HS-27A (cell line): ENCODE measurements at regions not wholly inside any gene's neighbourhood (a gene's known extent, or its start where the extent isn't known, plus 50 kb on each side); places are given as distances from the start of the nearest gene placed in this dataset.

Experiments
- DNase-seq: peaks from one replicate; pipeline ENCODE4 v3.0.0-alpha.2; 2012; ENCODE audit warnings: low read depth, missing footprints

DNA sequence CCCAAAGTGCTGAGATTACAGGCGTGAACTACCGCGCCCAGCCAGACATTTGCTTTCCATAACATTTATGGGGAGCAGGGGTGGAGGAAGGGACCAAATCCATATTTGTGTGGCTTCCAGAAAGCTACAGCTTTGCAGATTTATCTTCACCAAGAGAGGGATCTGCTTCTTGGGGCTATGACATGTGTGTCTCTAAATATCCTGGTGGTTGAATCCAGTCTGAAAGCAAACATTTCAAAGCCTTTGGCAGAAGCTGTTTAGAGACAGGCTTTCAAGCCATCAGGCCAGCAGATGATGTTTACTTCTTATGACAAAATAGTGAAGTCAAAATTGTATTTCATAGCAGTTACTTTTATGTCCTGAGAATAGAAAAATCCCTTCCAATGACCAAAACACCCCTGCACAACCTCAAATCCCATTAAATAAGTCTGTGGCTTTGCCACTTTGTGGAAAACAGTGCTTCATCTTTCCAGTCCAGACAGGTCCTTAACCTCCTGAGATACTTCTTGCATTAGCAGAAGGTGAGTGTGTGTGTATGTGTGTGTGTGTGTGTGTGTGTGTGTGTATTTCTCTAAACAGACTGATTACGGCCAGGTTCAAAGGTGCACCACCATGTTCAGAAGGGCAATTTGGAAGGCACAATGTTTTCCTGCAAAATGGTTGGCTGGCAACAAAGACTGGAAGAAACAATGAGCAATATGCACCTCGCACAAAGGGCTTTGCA is 191.4 kb upstream of the LRIG1 start:
- no peak for DNase-seq

DNA sequence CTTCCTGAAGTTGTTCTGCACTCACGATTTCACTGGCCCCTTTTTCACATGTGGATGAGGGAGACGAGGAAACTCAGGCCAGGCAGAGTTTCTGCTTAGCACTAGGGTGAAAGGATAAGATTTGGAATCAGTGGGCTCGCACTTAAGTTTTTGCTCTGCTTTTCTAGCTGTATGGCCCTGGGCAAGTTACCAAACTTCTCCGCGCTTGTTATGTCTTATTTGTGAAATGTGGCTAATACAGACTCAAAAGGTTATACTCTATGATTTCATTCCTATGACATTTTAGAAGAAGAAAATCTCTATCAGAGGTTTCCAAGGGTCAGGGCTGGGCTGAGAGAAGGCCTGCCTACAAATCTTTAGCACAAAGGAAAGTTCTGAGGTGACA is 191.9 kb upstream of the LRIG1 start:
- DNase-seq: no peak

DNA sequence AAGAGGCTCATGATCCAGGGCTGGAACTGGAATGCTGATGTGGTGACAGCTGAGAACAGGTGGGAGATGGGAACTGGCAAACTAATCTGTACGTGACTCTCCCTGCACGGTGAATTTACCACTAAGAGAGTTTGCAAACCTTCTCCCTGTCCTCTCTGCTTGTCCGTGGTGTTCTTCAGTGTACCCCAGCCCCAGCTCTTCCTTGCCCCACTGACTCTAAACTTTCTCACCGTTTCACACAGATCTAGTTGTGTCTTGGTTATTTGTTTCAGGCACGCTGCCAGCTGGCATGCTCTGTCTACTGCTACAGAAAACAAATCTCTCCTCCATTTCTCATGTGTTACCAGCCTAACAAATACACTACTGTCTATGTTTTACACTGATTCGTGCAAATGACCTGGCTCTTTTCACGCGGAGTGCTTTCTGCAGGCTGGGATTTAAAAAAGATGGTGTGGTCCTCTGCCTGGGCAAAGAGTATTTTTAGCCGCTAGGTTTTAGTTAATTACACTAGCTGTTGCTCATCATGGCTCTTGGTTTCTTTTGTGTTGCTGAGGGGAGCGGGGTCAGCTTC is 192.7 kb upstream of the LRIG1 start:
- DNase-seq: no peak

DNA sequence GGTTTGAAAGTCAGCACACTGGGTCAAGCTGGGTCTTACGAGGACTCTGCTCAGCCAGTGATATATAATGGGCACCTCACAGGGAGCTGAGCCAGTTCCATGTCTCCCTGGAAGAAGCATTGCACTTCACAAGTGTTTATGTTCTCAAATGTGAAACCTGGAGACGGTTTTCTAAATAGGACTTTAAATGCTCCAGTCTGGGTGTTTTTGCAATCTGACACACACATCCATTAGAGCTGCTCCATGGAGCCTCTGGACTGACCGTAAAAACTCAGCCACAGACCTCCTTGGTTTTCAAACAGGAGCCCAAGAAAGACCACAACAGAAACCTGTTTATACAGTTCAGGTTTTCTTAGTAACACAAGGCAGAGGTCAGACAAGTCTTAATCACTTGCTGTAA is 201.3 kb upstream of the LRIG1 start:
- DNase-seq: no peak

DNA sequence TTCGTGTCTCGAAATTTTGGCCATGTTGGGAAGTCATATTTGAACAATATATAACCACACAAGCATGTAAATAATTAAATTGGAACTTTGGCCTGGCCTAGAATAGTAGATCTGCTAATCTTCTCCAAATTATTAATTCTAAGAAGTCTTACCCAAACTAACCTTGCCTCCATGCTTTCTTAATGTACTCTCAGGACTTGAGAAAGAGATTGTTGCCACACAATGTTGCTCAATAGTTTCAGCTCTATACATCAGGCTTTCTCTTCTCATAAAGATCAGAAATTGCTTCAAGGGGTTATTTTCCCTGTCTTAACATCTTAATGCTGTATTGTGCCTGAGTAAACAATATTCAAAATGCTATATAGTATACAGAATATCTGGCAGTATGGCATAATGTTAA is 202.7 kb upstream of the LRIG1 start:
- no peak for DNase-seq

DNA sequence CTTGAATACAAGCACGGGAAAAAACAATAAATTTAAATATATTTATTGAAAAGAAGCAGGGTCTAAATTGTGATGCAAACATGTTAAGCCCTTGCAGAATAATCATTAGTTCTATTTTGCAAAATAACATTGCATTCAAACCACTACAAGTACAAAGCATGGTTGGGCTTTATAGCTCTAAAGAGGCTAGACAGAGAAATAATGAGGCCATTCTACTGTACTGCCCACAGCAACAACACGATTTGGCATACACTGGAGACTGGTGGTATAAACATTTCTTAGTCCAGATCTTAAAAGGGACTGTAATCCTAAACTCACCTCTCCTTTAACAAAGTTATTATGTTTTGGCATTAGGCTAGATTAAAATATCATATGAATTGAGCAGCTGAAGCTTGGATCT is 204.3 kb upstream of the LRIG1 start:
- DNase-seq: no peak

DNA sequence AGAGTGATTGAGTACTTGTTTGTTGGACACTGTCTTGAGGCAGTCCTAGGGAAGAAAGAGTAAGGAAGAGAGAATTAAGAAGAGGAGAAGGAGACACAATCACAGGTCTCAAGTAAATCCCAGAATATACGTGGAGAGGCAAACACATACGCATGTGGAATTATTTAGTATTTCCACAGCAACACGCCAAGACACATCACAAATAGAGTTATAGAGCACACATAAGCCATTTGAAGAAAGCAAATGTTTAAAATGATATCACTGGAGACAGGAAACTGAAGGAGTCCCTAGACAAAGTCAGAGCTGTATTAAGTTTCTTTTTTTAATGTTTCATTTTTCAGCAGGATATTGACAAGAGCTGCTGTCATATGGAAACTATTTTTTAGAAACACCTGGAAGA is 206.1 kb upstream of the LRIG1 start:
- DNase-seq: no peak

DNA sequence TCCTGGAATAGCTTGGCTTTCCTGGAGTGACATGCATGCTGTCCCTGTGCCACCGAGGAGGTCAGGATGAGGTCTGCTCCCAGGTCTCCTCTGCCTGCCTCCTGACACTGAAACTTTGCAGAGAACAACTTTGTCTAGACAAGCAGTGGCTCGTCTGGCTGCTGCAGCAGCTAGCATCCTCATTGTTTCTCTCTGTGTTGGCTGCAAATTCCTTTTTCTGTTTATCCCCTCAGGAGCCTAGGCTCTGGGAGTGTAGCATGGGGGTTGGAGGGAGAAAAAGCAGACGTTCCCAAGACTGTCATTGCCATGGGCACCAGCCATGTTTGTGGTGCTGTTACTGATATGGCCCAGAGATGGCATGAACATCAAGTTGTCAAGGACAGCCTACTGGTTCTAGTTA is 208.7 kb upstream of the LRIG1 start:
- no peak for DNase-seq

DNA sequence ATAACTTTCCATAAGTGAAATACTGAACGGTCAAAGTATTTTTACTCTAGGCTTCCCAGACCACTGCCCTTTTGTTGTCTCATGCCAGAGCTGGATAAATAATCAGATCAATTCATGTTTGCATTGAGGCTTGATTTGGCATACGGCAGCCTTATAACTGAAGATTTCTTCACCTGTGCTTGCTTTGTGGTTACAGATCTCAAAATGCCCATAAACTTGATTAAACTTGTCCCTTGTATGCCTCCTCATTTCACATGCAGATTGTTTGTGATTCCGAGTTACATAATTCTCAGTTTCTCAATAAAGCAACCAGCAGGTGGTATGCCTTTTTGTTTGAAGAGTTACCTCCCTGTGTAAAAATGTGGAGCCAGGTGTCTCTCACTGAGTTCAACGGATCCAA is 211.4 kb upstream of the LRIG1 start:
- no peak for DNase-seq

DNA sequence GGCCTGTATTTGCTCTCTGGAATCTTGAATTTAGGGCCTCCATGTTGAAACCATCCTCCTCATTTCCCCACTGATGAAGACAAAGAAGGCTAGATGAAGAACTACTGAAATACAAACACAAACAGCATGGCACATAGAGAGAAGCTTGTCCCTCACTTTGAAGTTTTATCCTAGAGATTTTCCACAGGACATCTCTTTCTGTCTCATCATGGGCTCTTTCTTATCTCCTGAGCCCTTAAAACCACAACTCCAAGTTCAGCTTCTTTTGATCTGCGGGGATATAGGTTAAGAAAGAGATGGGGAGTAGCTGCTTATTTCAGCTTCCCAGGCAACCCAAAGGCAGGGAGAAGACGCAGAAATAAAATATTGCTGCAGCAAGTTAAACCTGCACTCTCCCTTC is 213.1 kb upstream of the LRIG1 start:
- no peak for DNase-seq

DNA sequence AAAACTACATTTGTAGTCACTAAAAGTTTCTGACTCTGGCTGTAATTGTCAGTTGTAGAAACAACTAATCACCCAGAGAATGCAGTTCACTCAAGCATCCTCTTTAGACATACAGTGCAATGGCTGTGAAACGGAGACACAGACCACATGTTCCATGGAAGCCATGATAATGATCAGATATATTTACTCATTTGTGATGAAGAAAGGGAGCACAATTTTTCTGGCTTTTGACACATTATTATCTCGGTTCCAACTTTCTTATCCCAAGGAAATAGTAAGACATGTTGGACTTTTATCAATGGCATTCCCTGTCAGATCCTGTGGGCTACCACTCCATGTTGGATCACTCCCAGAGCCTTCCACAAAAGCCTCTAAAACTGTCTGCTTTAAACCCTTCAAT is 215.0 kb upstream of the LRIG1 start:
- no peak for DNase-seq

DNA sequence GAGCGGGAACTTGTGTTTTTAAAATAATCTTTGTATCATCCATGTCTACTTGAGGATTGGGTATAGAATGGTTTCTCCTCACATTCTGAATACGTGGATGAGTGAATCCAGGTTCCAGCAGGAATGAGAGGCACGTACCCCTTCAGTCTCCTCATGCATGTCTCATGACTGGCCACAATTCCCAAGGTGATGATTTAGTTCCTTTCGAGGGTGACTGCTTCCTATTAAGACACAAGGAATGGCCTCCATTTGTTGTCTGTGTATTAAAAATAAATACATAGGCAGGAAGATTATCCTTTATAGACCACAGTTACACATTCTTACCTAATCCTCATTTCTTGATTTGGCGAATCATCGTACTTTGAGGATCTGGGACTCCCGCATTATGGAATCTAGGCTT is 217.0 kb upstream of the LRIG1 start:
- no peak for DNase-seq

DNA sequence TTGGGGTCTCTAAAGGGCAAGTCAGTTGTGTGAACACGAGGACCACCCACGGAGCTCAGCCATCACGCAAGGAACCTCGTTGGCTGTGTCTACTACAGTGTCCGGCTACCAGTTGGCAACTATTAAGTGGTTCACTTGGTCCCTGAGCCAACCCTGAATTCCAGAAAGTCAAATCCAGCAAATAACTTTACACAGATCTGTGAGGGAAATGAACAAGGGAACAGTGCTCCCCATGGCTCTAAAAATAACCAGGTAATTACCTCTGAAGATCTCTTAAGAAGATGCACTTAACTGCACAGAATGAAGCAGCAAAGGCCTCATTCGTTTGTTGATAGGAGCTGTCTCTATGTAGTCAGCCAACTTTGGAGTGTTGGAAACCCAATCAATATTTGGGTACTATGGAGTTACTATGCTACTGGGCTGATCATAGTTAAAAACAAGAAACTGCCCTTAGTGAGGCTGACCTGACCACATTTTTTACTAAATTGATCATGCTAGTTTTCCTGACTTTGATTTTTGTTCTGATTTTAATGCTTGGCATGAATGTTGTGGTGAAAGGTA is 219.1 kb upstream of the LRIG1 start:
- DNase-seq: no peak

DNA sequence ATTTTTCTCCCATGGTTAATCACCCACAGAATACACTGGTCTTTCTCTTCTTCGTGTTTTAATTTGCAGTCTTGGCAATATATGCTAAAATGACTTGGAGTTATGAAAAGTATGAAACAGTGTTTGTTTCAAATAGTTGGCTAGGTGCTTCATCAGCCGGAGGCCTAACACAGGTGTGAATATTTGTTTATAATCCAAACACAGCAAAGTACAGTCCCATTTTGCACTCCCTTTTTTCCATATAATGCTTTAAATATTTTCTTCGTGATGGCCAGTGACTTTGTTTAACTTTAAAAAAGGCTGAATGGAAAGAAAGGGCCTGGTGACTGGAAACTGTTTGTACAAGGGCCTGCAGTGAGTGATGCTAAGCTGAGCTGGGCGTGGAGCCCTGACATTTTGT is 219.7 kb upstream of the LRIG1 start:
- DNase-seq: no peak

DNA sequence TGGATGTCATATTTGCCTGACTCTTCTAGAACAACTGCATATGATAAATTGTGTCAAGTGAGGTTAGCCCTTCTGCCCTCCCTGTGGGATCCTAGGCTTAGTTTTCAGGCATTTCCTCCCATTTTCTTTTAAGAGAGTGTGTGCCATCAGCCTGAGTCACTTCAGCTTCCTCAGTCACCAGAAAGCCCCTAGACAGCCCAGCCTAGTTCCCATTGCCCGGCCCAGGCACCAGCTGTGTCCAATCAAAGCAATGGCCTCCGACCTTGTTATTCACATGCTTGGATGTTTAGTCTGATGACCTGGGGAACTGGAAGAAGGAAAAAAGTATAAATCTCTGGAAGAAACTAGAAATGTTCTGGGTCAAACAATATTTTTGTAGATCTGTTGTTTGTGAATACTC is 221.9 kb upstream of the LRIG1 start:
- DNase-seq: peak; percentile 62

DNA sequence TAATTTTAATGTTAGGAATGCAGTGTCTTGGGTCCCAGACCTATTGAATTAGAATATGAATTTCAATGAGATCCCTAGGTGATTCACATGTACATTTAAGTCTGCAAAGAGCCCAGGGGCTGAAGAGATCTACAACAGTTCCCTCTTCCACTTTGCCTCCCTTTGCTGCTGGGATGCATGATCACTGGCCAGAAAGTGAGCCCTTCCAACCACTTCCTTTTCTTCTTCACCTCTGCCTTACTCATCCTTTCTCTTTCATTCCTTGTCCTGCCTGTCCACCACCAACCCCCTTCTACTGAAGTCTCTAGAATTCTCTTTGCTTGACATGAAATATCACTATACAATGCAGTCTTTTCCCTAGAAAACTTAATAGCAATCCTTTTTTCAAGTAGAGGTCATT is 222.4 kb upstream of the LRIG1 start:
- DNase-seq: no peak

DNA sequence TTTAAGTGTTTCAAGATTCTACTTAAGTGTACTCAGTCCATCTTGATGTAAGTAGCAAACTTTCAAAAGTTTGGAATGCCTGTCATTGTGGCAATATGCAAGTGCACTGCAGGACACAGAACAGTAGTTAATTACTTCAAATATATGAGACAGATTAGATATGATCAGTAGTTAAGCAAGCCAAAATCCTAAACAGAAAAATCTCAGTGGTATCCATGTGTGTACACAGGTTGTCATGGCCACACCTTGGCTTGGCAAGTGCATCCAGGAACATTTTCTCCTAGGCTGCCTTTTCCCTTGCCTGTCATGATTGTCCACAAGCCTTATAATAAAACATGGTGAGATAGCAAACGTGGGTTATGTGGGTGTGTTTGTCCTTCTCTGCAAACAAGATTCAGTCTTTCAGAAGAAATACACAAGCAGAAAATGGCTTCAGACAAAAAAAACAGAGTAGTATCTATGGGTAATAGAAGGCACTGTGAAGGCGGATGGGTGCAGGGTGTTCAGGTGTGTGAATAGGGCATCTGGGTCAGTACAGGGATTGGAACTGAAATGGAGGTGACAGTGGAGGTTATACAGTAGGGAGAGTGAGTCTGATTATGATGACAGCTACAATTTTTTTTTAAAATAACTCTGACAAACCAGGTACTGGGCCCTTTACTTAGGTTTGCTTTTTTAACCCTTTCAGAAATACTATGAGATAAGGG is 229.0 kb upstream of the LRIG1 start:
- DNase-seq: no peak

DNA sequence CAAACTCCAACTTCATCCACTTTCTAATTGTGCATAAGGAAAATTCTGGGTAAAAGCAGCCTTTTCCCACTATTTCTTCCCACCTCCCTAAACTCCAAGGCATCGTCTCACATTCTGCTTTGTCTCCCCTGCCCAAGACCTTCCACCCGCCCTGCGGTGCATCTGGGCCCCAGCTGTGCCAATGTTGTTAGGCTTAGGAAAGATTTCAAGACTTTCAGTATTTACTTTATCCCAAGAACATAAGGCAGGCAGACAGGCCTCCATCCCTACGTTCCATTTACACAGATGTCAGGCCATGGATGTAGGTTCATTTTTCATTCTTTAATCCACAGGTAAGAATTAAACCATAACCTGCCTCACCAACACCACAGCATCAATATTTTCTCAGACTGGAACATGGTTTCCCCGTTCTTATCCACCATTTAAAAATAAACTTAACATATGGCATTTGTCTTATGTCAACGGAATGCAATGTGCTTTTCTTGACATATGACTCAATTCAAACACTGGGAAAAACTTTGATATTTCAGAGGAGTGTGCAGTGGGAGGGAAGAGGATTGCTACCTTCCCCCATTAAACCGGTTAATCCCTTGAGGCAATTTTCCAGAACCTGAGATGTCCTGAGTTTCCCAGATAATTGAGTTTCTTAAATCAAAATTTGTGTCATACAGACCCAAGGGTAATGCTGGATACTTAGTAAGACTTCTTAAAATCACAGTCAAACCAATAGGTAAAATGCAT is 238.0 kb upstream of the LRIG1 start:
- DNase-seq: no peak

DNA sequence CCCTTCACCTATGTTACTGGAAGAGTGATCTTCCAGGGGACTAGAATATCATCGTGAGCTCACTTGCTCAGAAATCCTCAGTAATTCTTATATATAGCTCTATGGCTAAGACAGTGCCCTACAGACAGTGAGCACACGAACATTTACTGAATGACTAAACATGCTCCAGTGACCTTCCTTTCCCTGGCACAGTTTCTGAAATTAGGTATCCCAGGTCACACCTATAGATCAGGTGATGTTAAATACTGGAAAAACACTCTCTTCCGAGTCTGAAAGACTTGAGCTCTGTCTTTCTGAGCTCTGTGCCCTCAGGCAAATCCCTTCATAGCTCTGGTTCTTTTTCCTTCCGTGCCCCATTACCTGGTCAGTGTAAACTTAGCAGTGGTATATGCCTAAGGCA is 239.4 kb upstream of the LRIG1 start:
- DNase-seq: no peak

DNA sequence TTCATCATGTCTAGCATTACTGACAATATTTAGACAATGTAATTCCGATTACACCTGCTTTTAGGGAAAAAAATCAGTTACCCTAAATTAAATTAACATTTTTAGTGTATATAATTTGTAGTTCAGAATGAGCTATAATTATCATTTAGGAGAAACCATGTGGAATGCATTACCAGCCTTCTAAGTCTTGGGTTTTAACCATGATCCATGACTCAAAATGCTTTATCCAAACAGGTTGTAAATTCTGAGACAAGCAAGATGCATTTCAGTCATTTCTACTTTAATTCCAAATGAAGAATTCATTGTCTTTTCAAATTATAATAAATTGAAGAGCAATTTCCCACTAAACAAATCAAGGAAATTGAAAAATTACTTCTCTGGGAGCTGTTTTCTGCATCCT is 243.7 kb upstream of the LRIG1 start:
- no peak for DNase-seq

DNA sequence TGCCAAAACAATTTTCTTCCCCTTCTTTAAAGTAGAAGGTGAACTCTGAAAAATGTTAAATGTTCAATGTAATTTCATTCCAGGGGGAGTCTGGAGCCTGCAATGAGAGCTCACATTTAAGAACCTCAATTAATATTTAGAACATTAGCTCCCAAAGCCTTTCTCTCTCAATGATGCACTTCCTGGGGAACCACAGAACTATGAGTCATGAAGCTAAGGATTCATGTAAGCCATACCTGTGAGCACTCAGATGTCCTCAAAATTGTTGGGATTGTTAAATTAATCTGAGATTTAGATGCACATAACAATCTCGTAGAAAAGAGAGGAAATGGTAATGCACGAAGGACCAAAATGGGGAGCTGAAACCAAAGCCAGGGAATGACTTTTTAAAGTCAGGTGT is 244.2 kb upstream of the LRIG1 start:
- DNase-seq: no peak

DNA sequence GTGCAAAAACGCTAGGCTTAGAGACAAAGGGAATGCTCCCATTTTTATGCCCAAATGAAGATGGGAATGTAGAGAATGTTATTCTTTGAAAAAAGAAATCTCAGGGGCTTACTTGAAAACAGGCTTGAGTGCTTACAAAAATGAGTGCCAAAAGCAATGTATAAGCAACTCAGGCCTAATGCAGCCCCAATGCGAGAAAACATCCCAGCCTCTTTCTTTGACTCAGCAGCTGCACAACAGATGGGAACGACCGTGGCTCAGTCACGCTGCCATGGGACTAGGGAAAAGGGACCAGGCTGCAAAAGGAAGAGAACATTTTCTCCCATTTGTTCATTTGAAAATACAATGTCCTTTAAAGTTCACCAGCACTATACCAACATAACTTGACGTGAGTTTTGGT is 246.4 kb upstream of the LRIG1 start:
- DNase-seq: no peak

DNA sequence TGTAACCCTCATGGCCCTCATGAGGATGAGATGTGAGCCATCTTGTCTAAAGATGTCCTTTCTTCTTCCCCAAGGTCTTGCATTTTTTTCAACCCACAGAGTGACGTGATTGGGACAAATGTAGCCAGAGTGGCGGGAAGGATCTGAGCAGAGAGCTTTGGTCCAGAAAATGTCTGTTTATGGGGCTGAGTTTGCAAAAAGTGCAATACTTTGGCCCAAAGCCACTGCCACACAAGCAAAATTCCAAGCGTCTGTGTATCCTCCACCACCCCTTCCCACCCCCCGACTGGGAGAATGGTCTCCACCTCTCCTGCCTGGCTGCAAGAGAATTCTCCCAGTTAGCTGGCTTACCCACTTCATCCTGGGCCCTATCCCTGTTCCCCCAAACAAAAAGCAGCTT is 246.9 kb upstream of the LRIG1 start:
- DNase-seq: no peak
